ENCODE measurements at regions not wholly inside any gene's neighbourhood (a gene's known extent, or its start where the extent isn't known, plus 50 kb on each side); places are given as distances from the start of the nearest gene placed in this dataset.

DNA sequence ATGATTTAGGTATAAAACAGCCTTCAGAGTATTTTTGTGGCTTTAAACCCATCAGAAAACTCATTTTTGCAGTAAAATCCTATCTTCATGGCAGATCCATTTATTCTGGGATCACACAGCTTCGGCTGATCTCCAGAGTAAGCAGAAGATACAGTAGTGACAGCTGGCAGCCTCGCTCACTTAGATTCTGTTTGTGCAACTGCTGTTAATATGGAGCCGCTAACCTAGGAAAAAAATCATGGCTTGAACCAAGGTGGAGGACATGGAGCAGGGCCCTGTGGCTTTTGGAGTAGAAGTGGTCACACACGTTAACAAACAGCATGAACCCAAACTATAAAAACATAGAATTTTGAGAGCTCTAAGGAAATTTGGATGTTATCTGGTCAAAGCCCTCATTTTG lies 137.2 kb upstream of the ARHGAP5 start:
- TF ChIP-seq, protein P1, sequence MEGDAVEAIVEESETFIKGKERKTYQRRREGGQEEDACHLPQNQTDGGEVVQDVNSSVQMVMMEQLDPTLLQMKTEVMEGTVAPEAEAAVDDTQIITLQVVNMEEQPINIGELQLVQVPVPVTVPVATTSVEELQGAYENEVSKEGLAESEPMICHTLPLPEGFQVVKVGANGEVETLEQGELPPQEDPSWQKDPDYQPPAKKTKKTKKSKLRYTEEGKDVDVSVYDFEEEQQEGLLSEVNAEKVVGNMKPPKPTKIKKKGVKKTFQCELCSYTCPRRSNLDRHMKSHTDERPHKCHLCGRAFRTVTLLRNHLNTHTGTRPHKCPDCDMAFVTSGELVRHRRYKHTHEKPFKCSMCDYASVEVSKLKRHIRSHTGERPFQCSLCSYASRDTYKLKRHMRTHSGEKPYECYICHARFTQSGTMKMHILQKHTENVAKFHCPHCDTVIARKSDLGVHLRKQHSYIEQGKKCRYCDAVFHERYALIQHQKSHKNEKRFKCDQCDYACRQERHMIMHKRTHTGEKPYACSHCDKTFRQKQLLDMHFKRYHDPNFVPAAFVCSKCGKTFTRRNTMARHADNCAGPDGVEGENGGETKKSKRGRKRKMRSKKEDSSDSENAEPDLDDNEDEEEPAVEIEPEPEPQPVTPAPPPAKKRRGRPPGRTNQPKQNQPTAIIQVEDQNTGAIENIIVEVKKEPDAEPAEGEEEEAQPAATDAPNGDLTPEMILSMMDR (IDR thresholded peaks at IDR 0.05) = no peak
- TF ChIP-seq EP300 (IDR thresholded peaks at IDR 0.05) (no peak), POLR2A (IDR thresholded peaks at IDR 0.05) (no peak)
